Right renal pelvis (tissue), 4 donors: ENCODE measurements at regions not wholly inside any gene's neighbourhood (a gene's known extent, or its start where the extent isn't known, plus 50 kb on each side); places are given as distances from the start of the nearest gene placed in this dataset.

Experiments
- DNase-seq, 4 donors: peaks; one replicate each; pipeline ENCODE4 v3.0.0-alpha.2; 2013; ENCODE audit warnings: low read depth in 4 of 4, low spot score in 3 of 4, missing footprints in 1 of 4

DNA sequence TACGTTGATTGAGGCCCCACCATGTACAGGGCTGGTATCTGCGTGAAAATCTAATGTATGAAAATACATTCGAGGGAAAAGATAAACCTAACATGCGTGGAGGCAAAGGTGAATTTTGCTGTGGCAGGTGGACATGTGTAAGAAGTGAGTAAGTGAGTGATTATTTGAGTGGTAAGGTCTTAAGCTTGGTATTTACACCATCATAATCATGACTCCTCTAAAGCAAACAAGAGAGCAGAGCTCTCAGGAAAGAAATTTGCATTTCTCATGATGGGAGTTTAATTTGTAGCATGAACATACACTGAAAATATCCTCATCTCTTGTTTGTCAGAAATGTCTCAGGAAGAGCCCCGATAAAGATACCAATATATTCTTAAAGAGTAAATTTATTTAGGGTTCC lies 260.6 kb downstream of the PSAT1 start:
- no peak for DNase-seq

DNA sequence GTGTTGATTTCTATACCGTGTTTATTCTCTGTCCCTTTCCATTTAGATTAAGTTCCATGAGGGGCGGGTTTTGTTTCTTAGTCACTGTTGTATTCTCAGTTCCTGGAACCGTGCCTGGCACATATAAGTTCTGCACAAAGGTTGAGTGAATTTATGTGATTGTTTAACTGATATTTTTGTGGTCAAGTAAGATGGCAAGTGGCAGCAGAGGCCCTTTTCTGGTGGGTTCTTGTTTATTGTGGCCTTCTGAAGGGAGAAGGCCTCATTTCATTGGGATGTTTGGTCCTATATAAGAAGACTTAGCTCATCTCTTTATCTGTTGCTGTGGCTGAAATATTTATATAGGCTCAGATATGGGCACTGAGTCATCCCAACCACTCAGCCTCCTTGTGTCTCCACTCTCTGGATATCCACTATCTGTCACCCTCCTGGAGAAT lies 262.5 kb downstream of the PSAT1 start:
- no peak for DNase-seq

DNA sequence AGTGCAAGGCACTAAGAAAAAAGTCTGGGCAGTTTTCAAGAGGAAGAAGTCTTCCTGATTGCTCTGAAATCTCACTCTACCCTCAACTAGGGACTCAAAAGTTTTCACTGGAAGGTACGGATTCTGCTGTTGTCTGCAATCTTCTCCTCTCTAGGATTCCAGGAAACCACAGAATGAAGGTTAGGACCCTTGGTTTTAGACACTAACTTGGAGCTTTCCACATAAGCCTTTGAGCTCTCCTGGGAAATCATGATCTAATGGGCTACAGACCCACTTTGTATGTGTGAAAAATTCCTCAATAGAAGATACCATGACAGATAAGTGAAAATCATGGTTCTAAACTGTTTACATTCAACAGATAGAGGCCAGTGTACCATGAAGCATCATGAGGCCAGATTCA lies 265.1 kb downstream of the PSAT1 start:
- DNase-seq = no peak

DNA sequence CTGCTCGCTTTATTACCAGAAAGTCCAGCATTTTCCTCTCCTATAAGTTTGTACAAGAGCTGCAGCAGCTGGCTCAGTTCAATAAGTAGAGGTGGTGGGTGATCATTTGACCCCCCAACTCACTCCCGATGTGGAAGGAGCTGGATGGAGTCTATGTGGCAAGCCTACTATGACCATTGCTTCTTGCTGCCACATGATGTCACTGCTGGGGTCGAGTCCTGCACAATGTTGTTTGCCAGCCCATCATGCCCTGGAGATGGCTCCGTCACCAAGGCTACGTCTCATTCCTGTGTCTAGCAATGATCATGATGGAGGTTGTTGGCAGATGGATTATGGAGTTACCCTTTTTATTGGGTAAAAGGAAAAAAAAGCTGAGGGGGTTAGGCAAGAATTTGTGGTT lies 266.3 kb downstream of the PSAT1 start:
- DNase-seq = no peak

DNA sequence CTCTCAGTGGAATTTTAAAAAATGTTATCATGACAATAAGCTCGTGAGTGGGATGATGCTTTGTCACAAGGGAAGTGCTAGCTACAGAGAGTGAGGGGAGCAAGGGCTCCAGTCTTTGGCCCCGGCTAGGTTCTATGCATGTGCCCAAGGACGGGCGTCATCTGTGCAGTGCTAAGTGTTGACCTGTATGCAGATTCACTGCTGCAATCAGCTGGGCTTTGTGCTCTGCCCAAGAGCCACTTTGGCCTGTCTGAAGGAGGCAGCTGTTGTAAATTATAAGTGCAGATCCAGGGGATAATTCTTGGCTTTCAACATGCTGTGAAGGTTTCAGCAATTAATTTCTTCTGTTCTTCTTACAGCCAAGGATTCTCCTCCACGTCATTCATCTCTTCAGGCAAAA lies 268.6 kb downstream of the PSAT1 start:
- DNase-seq = no peak

DNA sequence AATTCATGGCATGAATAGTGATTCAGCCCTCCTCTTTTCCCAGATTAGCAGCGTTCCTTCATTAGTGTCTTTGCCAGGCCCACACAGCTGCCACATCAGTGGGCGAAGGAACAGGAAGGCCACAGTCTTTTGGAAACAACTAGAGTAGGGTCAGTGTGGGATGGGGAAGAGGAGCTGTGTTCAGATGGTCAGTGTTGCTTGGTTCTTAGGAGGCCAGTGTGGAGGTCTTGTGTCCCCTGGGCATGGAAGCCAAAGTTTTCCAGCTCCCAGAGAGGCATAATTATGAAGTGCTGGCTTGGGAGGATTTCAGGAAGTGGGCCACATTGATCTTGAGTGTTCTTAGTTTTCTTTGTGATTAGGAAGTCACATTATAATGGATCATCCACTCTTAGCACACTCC lies 269.6 kb downstream of the PSAT1 start:
- DNase-seq = no peak

DNA sequence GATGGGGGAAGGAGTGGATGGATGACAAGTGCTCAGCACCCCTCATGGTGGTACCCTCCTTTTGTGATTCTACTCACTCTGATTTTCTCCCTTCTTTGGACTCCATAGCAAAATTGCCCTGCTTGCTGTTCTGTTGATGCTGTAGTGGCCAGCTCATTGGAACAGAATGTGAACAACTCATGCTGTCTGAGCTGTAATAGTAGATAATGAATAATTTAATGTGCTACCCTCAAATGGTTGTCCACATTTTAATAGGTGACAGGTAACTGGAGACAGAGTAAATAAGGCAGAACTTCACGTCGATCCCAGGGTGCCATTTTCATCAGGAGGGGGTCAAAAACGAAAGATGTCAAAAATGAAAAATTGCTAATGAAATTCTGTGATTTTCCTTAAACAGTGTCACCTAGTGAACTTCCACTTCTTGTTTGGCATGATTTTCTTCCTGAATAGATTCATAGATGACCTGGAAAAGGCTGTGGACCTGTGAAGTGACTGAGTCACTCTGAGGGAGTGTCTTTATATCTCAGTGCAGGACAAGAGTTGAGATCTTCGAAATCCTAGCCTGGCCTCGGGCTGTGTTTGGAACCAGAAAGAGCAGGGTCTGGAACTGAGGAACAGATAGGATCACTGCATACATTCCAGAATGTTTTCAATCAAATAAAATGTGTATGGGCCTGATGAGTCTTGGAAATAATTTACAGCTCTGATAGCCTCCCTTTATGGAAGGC lies 270.2 kb downstream of the PSAT1 start:
- no peak for DNase-seq

DNA sequence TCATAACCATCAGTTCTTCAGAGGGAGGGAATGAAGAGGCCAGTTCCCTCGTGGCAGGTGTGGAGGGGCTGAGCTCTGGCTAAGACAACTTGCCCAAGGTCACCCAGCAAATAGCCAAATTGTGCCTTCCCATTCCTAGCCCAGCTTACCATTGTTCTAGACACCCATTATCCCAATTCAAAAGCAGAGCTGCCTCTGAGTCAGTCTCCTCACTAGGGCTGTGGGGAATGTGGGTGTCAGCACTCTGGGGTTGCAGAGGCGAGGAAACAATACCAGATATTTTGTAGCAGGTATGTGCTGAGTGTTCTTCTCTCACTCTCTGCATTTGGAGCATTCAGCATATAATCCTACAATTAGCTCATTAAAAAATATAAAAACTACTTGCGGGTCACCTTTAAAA lies 270.8 kb downstream of the PSAT1 start:
- DNase-seq = no peak

DNA sequence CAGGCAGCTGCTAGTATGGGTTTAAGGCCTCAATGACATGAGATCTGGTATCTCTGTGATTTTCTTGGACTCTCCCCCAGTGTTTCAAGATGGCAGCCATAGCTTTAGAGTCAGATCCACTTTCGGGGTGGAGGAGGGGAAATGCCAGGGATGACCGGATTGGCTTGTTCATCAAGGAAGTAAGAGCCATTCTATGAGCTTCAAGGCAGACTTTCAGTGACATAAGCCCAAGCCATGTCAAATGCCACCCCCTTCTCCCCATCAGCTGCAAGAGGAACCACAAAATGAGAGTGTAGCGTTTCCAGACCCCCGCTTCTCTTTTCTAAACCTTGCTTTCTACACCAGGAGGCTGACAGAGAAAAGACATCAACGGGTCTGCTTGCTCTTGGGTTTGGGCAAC lies 271.8 kb downstream of the PSAT1 start:
- DNase-seq = no peak

DNA sequence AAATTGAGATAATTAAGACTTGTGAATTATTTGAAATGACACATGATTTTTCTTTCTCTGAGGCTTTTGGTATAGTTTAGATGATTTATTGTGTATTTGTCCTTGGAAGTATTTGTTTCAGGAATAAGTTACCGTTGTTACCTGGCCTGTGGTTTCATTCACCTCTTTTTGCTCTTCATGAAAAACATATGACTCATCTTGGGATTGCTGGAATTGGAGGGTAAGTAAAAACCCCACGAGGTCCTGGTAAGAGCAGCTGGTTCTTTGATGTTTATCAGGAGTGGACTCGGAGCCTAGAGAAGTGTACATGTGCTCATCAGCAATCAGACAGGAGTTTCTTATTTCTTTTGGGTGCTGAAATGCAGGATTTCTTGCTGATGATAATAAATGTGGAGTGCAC lies 275.3 kb downstream of the PSAT1 start:
- no peak for DNase-seq

DNA sequence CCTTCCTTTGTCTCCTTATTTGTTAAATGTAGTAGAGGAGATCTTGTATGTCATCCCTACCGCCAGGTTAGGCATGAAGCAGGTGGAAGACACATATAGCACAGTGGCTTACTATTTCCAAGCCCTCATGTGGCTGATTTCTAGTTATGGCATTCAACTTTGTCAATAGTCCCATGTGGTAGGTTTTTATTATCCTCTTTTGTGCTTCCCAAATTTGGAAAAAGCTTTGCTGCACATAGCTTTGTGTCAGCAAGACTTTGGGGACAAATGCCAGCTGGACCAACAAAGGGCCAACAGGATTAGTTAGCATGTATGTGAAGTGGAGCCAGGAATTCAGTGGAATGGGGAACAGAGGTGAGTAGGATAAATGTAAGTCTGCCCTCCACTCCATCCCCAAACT lies 276.3 kb downstream of the PSAT1 start:
- DNase-seq = no peak

DNA sequence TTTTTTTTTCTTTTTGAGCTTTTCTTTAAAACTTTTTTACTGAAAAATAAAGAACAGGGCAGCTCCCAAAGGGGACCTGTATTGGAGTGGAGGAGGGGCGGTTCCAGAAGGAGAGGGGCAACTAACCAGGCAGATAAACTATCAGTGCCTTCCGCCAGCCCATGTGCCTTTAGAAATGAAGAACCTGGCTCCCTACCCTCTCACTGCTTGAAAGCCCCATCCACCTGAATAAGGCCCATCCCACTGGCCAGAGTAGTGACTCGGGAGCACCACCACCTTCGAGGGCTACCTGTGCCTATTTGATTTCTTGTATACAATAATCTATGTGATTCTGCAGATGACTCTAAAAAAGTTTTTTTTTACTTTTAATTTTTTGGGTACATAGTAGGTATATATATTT lies 276.7 kb downstream of the PSAT1 start:
- DNase-seq = no peak

DNA sequence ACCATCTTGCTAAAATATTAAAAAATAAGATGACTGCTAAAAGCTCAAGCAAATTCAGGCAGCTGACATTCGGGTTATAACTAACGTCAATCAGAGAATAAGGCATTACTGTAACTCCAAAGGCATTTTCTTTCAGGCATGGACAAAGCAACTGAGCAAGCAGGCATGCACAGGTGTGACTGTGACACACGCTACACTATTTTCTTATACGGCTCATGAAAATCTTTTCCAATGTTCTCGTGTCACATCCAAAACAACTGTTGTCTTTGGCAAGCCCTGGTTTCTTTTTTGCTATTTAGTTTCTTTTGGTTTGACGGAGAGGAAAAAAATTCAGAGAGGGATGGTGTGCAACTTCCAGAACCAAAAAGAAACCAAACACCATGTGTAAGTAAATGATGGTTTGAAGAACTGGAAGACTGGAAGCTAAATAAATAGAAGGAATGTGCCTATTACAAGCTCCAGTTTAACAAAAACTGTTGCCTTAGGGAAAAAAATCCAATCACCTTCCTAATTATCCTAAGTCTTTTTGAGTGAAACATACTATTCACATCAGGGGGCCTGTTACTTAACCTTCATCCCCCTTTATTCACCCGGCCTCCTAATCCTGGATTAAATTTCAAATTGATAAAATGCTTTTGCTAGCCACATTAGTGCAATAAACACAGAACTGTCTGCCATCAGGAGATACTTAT lies 277.6 kb downstream of the PSAT1 start:
- no peak for DNase-seq

DNA sequence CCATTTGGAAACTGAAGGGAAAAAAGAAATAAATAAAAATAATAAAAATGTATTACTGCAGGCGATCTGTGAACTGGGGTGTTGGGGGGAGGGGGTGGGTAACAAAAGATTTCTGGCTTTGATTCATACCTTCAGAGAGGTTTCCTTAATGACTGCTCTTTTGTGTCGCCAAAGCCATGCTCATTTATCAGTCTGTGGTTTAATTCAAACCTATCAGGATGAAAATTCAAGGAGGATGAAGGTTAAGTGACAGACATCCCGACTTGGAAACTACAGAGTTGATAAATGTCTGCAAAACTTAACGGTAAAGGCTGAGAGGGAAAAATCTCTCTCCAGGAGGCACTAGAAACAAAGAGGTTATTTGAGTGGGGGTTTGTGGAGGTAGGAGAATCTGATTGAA lies 278.2 kb downstream of the PSAT1 start:
- no peak for DNase-seq

DNA sequence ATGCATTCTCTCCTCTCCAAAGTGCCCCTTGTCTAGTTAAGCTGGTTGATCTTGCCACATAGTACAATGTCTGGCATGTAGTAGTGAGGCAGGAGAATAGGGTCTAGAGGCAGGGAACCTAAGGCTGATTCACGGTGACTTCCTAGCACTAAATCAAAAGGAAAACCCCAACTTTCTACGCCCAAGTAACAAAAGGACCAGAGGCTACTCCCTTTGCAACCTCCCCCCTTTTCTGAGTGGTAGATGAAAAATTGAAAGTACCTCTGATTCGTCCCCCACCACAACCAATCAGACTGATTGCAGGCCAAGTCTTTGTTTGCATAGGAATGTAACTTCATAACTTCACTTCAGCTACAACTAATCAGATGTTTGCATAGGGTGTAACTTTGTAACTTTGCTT lies 278.8 kb downstream of the PSAT1 start:
- DNase-seq = no peak

DNA sequence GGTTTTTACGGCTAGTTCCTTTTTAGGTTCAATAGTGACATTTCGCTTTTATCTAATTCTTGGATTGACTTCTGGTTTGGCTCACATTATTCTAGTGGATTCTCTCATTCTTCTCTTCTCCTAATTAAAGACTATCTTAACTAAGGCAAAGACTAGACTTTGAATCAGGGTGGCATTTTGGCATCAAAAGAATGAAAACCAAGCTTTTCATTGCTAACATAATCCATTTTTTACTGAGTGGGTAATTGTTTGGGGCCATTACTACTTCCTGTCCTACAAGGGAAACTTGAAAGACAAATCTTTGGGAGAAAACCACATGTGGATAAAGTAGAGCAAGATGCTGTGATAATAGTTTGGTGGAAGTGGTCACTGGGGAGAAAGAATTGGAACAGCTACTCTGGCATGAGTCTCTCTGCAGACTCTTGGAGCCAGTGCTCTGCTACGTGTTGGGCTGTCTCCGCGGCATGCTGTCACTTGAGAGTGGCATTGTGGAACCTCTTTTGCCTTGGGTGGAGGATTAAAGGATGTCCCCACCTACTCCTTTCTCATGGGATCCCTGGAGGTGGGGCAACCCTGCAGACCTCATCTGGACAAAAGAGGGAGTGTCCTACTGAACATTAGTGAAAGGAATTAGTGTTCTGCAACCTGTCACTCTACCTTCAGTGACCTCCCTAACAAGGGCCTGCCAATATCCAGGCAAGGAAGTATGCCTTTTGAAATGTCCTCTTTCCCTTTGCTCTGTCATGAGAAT lies 280.4 kb downstream of the PSAT1 start:
- no peak for DNase-seq

DNA sequence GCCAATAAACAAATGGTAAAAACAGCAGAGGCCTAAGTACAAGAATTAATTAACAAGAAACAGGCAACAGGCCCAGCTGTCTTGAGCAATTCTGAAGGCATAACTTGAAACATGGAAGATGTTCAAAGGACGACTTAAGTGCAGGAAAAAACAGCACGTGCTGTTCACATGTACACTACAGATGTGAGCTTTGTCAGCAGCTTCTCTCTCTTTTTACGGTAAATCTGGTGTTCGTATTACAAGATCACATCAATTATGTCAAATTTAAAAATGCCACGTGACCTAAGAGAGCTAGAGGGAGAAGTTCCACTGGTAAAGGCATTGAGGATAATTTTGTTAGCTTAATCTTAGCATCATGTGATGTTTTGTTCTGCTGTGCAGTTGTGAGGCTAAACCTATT lies 281.1 kb downstream of the PSAT1 start:
- DNase-seq = no peak

DNA sequence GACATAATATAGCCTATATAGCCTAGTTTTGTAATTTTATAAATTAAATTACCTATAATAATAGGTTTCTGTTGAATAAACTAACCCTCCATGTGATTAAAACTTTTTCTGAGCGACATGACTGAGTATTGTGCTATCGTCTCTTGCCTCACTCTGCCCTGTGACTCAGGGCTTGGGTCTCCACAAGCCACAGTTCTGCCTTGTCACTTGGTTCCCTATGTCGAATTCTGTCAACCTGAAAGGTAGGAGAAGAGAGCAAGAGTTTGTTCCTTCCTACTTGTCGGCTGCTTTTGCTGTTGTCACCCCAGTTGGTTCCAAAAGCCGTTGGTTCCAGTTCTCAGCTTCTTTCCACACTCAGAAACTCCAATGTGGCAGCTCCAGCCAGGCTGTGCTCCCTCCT lies 285.9 kb downstream of the PSAT1 start:
- DNase-seq = no peak

DNA sequence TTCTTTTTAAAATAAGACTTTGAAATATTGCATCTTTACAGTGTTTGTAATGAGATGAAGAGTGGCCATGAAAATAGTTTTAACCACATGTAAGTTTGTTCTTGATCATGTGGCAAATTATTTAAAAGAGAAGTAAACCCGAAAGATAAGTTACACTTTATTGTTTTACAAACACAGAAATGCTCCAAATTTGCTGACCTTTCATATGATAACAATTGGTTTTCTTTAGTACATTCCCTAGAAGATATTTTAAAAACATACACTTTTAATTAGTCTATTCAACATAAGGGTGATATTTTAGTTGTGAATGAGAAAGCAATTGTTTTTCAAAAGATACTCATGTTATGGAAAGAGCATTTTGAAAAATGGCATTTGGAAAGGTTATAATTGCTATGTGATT lies 287.7 kb downstream of the PSAT1 start:
- no peak for DNase-seq

DNA sequence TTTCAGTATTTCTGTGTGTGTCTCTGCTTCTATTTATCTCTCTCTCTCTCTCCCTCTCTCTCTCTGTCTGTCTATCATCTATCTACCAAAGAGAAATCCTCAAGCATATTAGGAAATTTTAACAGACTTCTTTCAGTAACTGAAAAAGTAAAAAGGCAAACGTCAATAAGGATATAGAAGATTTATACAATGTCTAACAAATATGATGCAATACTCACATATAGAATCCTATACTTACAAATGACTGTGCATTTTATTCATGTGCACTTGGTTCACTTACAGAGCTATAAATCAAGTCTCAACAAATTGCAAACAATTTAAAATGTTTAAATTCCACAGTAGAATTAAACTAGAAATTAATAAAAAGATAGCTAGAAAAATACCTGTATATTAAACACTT lies 289.0 kb downstream of the PSAT1 start:
- no peak for DNase-seq

DNA sequence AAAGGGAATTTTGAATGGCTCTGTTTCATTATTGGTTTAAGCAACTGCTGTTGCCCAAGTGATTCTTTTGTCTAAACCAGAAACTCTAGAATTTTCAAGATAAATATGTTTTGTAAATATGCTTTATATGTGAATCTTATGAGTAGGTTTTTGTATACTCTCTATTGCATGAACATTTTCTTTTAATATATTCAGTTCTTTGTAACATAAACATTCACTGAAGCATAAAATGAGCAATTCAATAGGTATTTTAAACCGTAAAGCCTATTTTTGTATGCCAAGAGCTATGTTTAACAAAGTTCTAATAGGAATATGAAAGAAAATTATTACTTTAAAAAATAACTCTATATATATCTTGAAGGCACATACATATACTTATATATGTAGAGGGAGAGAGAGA lies 293.1 kb downstream of the PSAT1 start:
- no peak for DNase-seq

DNA sequence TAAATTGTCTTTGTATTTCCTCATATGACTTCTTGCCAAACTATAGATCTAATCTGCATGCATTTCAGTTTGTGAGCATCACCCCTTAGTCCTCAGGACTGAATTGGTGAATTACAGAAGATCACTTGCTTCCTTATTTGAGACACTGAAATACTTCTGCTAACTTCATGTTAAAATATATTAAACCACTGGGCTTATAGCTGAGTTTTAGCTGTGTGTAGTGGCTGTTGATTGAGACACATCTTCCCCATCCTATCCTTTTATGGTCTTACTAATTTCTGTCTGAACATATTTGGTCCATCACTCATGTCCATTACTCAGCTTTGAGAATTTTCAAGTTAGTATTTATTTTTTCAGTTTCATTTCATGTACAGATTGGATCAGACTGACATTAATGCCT lies 295.9 kb downstream of the PSAT1 start:
- no peak for DNase-seq
